CD4-positive, alpha-beta T cell treated with Interleukin-4 for 1 hour (primary cell): ENCODE measurements at regions not wholly inside any gene's neighbourhood (a gene's known extent, or its start where the extent isn't known, plus 50 kb on each side); places are given as distances from the start of the nearest gene placed in this dataset.

Source experiments
- DNase-seq, 2 donors: peaks; one replicate each; pipeline ENCODE4 v3.0.0-alpha.2; 2020 to 2022

- DNase-seq, result no peak
Observed at GRCh38 chr15:73001840-73002239, 50.4 kb upstream of the NEO1 start.

GRCh38 chr15:73000293-73000692, 52.0 kb upstream of the NEO1 start:
- no peak for DNase-seq

- no peak for DNase-seq
Observed at GRCh38 chr15:72999586-72999985, 52.7 kb upstream of the NEO1 start.

- DNase-seq, result no peak
Observed at GRCh38 chr15:72998681-72999466, 53.4 kb upstream of the NEO1 start.

GRCh38 chr15:72998226-72998625, 54.0 kb upstream of the NEO1 start:
- no peak for DNase-seq

- DNase-seq, result no peak
Observed at GRCh38 chr15:72995849-72996248, 56.4 kb upstream of the NEO1 start.

- no peak for DNase-seq
Observed at GRCh38 chr15:72994534-72995177, 57.6 kb upstream of the NEO1 start.

- no peak for DNase-seq
Observed at GRCh38 chr15:72992841-72993252, 59.4 kb upstream of the NEO1 start.

- no peak for DNase-seq
Observed at GRCh38 chr15:72991026-72991425, 61.2 kb upstream of the NEO1 start.

- no peak for DNase-seq
Observed at GRCh38 chr15:72983801-72984545, 68.3 kb upstream of the NEO1 start.

- DNase-seq, result no peak
Observed at GRCh38 chr15:72982714-72983113, 69.5 kb upstream of the NEO1 start.

GRCh38 chr15:72980661-72981060, 71.6 kb upstream of the NEO1 start:
- no peak for DNase-seq

GRCh38 chr15:72979791-72980190, 72.5 kb upstream of the NEO1 start:
- DNase-seq, result no peak

GRCh38 chr15:72979308-72979707, 73.0 kb upstream of the NEO1 start:
- DNase-seq, result no peak

GRCh38 chr15:72978223-72978622, 74.0 kb upstream of the NEO1 start:
- no peak for DNase-seq

- DNase-seq, result no peak
Observed at GRCh38 chr15:72972362-72972761, 79.9 kb upstream of the NEO1 start.

- DNase-seq, result no peak
Observed at GRCh38 chr15:72971766-72972165, 80.5 kb upstream of the NEO1 start.

- no peak for DNase-seq
Observed at GRCh38 chr15:72970933-72971760, 81.1 kb upstream of the NEO1 start.

- DNase-seq, result no peak
Observed at GRCh38 chr15:72968531-72968922, 83.7 kb upstream of the NEO1 start.

- DNase-seq, result no peak
Observed at GRCh38 chr15:72967811-72968530, 84.3 kb upstream of the NEO1 start.

- DNase-seq, result peak; percentile 9 to 20
Observed at GRCh38 chr15:72967397-72967796, 84.9 kb upstream of the NEO1 start.

- DNase-seq, result no peak
Observed at GRCh38 chr15:72966641-72967040, 85.6 kb upstream of the NEO1 start.
